ENCODE measurements at regions not wholly inside any gene's neighbourhood (a gene's known extent, or its start where the extent isn't known, plus 50 kb on each side); places are given as distances from the start of the nearest gene placed in this dataset.

DNA sequence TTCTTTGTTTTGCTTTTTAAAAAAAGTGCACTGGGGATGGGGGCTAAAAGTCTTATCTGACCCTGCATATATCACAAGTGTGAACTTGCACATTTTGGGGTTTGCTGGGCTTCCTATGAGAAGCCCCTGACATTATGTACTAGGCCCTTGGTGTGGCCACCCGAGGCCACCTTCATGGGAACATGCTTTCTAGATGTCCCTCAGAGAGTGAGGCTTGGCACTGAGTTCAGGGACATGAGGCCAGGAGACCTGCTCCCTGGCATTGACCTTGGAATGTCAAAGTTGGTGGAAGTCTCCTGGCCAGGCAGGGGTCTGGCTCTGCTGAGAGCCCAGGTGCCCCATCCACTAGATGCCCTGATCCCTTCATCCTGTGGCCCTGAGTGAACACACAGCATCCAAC lies 536.2 kb downstream of the TCERG1L start:
- H3K36me3 Mint-ChIP-seq (ENCODE audit: low read depth), result peaks cover 21% of the 10 kb centered on the region
- Histone ChIP-seq H4K20me1 (replicated peaks; ENCODE audit: insufficient read depth) (no peaks in the 10 kb centered on the region), H3K4me2 (no peak overlapping the region), H3K79me2 (replicated peaks; ENCODE audit: insufficient read depth) (no peaks in the 10 kb centered on the region), H2AFZ (no peak overlapping the region), H3K9me2 (ENCODE audit: insufficient read depth) (no peaks in the 10 kb centered on the region), H3K36me3 (ENCODE audit: insufficient read depth) (no peaks in the 10 kb centered on the region), H3K4me1 (ENCODE audit: insufficient read depth) (no peaks in the 10 kb centered on the region), H3K4me3 (no peak overlapping the region), H3K27ac (ENCODE audit: low read depth) (no peak overlapping the region), H3K27me3 (ENCODE audit: insufficient read depth) (no peaks in the 10 kb centered on the region), H3F3A (replicated peaks; ENCODE audit: low read depth) (no peaks in the 10 kb centered on the region)
- ATAC-seq (no peak), DNase-seq (ENCODE audit: low spot score) (no peak)
- H3K4me3 Mint-ChIP-seq, result no peak overlapping the region
- H3K4me1 Mint-ChIP-seq, result no peaks in the 10 kb centered on the region
- H3K9me3 Mint-ChIP-seq, result peaks cover 91% of the 10 kb centered on the region
- H3K27ac Mint-ChIP-seq, result no peak overlapping the region
- peaks cover 1% of the 10 kb centered on the region for H3K27me3 Mint-ChIP-seq (ENCODE audit: insufficient read depth, low read depth, poor library complexity)
- TF ChIP-seq POLR2AphosphoS5 (IDR thresholded peaks at IDR 0.05; ENCODE audit: low read depth) (no peak), ETS1 (IDR thresholded peaks at IDR 0.05) (no peak), JUNB (IDR thresholded peaks at IDR 0.05; ENCODE audit: unreplicated experiment) (no peak), NANOG (IDR thresholded peaks at IDR 0.05; ENCODE audit: borderline replicate concordance) (no peak), REST (IDR thresholded peaks at IDR 0.05; ENCODE audit: unreplicated experiment) (no peak), CREB1 (CRISPR knock-in tag; IDR thresholded peaks at IDR 0.05; ENCODE audit: low read depth) (no peak), EZH2phosphoT487 (IDR thresholded peaks at IDR 0.05; ENCODE audit: unreplicated experiment) (no peak), ZNF331 (CRISPR knock-in tag; IDR thresholded peaks at IDR 0.05; ENCODE audit: low read depth) (no peak), ZNF114 (CRISPR knock-in tag; IDR thresholded peaks at IDR 0.05) (no peak), STAT1 (IDR thresholded peaks at IDR 0.05; ENCODE audit: unreplicated experiment) (no peak), EZH2 (IDR thresholded peaks at IDR 0.05; ENCODE audit: low read depth, unreplicated experiment) (no peak)
- TF ChIP-seq, protein P1, sequence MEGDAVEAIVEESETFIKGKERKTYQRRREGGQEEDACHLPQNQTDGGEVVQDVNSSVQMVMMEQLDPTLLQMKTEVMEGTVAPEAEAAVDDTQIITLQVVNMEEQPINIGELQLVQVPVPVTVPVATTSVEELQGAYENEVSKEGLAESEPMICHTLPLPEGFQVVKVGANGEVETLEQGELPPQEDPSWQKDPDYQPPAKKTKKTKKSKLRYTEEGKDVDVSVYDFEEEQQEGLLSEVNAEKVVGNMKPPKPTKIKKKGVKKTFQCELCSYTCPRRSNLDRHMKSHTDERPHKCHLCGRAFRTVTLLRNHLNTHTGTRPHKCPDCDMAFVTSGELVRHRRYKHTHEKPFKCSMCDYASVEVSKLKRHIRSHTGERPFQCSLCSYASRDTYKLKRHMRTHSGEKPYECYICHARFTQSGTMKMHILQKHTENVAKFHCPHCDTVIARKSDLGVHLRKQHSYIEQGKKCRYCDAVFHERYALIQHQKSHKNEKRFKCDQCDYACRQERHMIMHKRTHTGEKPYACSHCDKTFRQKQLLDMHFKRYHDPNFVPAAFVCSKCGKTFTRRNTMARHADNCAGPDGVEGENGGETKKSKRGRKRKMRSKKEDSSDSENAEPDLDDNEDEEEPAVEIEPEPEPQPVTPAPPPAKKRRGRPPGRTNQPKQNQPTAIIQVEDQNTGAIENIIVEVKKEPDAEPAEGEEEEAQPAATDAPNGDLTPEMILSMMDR (conservative IDR thresholded peaks at IDR 0.05; ENCODE audit: low read depth in 2 of 2), result no peak
- TF ChIP-seq, protein P2, sequence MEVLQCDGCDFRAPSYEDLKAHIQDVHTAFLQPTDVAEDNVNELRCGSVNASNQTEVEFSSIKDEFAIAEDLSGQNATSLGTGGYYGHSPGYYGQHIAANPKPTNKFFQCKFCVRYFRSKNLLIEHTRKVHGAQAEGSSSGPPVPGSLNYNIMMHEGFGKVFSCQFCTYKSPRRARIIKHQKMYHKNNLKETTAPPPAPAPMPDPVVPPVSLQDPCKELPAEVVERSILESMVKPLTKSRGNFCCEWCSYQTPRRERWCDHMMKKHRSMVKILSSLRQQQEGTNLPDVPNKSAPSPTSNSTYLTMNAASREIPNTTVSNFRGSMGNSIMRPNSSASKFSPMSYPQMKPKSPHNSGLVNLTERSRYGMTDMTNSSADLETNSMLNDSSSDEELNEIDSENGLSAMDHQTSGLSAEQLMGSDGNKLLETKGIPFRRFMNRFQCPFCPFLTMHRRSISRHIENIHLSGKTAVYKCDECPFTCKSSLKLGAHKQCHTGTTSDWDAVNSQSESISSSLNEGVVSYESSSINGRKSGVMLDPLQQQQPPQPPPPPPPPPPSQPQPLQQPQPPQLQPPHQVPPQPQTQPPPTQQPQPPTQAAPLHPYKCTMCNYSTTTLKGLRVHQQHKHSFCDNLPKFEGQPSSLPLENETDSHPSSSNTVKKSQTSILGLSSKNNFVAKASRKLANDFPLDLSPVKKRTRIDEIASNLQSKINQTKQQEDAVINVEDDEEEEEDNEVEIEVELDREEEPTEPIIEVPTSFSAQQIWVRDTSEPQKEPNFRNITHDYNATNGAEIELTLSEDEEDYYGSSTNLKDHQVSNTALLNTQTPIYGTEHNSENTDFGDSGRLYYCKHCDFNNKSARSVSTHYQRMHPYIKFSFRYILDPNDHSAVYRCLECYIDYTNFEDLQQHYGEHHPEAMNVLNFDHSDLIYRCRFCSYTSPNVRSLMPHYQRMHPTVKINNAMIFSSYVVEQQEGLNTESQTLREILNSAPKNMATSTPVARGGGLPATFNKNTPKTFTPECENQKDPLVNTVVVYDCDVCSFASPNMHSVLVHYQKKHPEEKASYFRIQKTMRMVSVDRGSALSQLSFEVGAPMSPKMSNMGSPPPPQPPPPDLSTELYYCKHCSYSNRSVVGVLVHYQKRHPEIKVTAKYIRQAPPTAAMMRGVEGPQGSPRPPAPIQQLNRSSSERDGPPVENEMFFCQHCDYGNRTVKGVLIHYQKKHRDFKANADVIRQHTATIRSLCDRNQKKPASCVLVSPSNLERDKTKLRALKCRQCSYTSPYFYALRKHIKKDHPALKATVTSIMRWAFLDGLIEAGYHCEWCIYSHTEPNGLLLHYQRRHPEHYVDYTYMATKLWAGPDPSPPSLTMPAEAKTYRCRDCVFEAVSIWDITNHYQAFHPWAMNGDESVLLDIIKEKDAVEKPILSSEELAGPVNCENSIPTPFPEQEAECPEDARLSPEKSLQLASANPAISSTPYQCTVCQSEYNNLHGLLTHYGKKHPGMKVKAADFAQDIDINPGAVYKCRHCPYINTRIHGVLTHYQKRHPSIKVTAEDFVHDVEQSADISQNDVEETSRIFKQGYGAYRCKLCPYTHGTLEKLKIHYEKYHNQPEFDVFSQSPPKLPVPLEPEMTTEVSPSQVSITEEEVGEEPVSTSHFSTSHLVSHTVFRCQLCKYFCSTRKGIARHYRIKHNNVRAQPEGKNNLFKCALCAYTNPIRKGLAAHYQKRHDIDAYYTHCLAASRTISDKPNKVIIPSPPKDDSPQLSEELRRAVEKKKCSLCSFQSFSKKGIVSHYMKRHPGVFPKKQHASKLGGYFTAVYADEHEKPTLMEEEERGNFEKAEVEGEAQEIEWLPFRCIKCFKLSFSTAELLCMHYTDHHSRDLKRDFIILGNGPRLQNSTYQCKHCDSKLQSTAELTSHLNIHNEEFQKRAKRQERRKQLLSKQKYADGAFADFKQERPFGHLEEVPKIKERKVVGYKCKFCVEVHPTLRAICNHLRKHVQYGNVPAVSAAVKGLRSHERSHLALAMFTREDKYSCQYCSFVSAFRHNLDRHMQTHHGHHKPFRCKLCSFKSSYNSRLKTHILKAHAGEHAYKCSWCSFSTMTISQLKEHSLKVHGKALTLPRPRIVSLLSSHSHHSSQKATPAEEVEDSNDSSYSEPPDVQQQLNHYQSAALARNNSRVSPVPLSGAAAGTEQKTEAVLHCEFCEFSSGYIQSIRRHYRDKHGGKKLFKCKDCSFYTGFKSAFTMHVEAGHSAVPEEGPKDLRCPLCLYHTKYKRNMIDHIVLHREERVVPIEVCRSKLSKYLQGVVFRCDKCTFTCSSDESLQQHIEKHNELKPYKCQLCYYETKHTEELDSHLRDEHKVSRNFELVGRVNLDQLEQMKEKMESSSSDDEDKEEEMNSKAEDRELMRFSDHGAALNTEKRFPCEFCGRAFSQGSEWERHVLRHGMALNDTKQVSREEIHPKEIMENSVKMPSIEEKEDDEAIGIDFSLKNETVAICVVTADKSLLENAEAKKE (CRISPR knock-in tag; IDR thresholded peaks at IDR 0.05), result no peak

All from GM23338 (cell line).